SW480 (cell line): ENCODE measurements at regions not wholly inside any gene's neighbourhood (a gene's known extent, or its start where the extent isn't known, plus 50 kb on each side); places are given as distances from the start of the nearest gene placed in this dataset.
"Not testable (repeated sequence)": the region's sequence is repeated elsewhere in the genome, so short reads cannot be mapped to it uniquely, and the experiment has no call there.

Experiments used
- DNase-seq: peaks from one replicate; pipeline ENCODE4 v3.0.0-alpha.2; 2016; ENCODE audit warnings: low spot score

DNA sequence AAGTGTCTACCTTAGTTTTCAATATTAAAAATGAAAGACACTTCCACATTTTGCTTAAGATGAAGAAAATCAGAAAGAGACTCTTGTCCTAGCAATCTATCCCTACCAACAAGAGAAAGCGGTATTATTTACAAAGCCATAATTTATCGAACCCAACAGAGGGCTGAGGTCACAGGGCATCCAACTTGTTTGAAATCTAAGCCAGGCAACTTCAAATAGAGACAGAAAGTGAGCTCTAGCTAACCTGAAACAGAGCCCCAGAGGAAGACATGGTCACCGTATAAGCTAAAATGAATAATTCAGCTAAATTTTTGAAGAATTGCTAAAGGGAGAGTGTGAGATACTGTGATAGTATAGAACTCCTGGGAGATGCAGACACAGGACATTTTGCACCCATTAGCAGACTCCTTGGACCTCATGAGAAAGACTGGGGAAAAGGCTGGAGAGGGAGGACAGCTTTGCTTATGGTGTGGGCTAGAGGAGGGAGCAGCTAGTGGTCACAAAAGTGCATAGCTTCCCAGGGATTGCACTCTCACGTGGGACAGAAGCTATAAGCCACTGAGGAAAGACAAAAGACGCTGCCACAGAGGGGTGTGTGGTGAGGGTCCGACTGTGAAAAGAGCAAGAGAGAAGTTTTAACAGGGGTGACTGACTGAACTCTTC lies 624.2 kb upstream of the GRIN3A start:
- no peak for DNase-seq

DNA sequence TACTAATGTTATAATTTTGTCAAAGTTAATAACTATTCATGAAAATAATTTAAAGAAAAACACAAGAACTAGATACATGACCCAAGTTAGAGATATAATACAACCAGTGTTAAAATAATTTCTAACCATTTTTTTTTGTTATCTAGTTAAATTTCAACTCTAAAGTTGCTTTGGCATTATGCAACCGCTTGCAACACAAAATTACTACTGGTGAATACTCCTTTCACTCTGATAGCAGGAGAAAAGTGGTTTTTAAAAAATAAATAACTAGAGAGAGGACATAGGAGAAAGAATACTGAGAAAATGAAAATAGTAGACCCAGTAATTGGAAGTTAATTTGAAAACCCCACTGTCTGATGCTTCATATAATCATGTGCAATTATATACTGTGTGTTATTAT lies 622.4 kb upstream of the GRIN3A start:
- no peak for DNase-seq

DNA sequence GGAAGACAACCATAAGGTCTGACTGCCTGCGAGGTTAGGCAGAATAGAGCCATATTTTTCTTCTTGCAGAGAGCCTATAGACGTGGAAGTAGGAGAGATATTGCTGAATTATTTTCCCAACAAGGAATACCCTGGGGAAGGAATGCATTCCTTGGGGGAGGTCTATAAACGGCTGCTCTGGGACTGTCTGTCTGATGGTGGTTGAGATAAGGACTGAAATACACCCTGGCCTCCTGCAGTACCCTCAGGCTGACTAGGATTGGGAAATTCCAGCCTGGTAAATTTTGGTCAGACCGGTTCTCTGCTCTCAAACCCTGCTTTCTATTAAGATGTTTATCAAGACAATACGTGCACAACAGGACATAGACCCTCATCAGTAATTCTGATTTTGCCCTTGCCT lies 617.5 kb upstream of the GRIN3A start:
- DNase-seq = no peak

DNA sequence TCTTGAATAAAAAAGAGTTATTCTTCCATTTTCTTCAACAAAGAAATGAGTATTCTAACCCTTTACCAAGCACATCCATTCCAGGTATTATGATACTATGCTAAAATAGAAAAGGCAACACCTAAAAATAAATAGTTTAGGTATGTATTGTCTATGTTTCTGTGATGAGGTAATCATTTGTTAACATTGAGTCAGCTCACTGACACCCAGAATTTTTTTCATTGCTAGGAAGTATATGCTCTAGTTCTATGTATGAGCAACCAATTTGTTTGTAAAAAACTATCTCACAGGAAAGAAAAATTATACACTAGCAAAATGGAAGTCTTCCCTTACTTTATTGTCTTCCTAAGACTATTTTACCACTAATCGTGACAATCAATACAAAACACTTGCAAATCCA lies 615.6 kb upstream of the GRIN3A start:
- DNase-seq = no peak

DNA sequence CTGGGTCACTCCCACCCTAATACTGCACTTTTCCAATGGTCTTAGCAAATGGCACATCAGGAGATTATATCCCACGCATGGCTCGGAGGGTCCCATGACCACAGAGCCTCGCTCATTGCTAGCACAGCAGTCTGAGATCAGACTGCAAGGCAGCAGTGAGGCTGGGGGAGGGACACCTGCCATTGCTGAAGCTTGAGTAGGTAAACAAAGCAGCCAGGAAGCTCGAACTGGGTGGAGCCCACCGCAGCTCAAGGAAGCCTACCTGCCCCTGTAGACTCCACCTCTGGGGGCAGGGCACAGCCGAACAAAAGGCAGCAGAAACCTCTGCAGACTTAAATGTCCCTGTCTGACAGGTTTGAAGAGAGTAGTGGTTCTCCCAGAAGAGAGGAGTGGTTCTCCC lies 599.0 kb upstream of the GRIN3A start:
- not testable (repeated sequence) for DNase-seq

DNA sequence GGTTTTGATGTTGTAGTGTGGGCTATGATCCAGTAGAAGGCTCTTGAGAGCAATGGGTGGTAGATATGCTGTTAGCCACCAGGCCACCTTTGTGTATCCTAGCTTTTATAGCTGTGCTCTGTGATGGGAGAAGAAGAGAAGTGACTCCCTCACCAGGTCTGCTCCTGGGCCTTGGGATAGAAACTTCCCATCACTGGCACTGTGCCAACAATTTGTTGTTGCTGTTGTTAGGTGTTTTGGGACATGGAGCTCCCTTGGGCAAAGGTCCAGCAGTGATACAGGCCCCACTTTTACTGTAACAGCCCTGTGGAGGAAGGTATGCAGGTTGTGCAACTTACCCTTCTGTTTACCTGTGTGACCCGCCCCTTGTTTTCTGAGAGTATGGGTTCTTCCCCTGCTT lies 570.9 kb upstream of the GRIN3A start:
- DNase-seq = no peak

DNA sequence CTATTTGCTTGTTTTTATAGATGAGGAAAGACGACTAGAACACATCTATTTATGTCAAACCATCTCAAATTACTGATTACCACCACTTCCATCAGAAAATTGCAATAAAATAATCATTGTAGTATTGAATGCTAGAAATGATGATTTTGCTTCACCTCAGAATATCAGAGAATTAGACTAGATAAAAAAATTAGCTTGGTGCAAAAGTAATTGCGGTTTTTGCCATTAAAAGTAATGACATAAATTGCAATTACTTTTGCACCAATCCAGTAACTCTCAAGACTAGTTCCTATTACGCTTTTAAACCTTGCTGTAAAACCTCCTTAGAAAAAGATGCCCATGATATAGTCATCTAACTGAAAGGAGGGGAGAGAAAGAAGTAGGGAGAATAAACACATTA lies 556.7 kb upstream of the GRIN3A start:
- no peak for DNase-seq

DNA sequence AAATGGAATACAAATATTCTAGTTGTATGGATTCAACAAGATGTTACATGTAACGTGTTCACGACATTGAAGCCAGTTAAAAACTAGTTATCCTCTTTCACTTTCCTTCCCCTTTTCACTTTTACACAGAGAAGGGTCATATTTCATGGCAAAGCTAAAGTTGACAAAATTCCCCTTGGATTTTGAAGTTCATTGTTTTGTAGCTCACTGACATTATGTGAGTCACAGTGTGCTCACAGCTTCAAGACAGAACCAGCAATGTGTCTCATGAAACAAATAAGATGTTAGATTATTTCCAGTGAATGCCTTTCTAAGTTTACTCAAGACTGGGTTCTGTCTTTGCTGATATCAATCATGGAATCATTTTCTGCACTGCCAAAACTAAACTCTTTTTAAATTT lies 535.5 kb upstream of the GRIN3A start:
- DNase-seq = no peak

DNA sequence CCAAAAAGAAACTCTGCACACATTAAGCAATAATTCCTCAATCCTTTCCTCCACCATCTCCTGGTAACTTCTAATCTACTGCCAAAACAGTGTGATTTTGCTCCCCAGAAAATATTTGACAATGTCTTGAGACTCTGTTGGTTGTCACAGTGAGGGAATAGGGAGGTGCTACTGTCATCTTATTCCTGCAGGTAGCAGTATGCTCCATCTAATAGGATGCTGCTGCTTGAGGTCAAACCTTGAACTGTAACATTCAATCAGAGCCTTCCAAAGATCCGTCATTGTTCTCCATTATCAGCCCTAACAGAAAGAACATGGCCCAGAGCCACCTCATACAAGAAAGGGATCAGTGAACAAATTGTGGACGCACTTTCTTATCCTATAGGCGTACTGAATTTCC lies 514.7 kb upstream of the GRIN3A start:
- DNase-seq = no peak

DNA sequence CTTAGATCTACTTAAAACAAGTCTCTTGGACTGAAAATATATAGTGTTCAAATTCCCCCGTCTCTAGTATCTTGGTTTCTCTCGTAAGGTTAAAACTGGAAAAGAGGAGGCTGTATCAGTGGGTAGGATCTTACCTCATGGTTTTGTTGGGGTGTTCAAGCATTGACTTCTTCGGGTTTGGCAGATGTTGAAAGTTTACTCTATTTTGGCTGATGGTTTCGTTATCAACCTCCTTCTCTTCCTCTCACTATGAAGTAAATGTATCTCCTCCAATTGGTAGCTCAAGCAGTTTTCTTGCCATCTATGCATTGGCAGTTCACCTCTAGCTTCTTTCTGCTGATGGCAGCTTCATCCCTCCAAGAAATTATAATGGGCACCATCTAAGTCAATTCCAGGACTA lies 506.5 kb upstream of the GRIN3A start:
- DNase-seq = no peak

DNA sequence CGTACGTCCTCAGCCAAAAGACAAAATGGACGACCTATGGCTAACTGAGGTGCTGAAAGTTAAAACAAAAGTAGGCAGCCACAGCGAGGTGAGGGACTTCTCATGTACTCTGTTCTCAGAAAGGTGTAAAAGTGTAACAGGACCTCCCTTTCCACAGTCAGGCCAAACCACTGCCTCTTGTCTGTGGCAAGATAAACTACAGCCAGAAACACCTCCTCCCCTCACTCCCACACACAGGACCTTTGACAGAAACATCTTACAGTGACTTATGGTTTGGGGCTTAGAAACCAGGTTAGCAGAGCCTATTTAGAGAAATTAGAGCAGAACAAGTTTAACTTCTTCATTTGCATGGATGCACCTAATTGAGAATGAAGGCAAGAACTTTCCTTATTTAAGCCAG lies 499.1 kb upstream of the GRIN3A start:
- no peak for DNase-seq

DNA sequence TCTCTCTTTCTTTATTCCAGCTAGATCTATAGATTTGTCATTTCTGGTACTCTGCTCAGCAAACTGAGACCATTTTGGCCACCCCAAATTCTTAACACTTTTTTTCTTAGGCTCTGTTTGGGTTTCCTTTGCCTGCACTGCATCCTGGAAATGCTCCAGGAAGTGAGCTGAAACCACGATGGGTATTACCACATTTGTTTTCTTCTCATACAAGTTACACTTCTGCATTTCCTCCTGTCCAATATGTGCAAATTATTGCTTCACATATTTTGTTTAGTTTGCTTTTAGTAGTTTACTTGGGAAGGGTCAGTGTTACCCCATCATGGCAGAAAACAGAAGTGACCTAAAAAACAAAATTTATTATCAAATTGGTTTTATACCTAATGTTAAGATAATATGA lies 498.6 kb upstream of the GRIN3A start:
- DNase-seq = no peak

DNA sequence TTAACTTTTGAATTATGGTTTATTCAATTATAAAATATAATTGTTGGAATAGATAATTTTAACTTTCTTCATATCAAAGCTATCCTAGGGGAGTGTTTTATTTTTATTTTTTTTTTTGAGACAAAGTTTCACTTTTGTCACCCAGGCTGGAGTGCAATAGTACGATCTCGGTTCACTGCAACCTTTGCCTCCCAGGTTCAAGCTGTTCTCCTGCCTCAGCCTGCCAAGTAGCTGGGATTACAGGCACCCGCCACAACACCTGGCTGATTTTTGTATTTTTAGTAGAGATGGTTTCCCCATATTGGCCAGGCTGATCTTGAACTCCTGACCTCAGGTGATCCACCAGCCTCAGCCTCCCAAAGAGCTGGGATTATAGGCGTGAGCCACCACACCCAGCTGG lies 489.0 kb upstream of the GRIN3A start:
- DNase-seq = not testable (repeated sequence)

DNA sequence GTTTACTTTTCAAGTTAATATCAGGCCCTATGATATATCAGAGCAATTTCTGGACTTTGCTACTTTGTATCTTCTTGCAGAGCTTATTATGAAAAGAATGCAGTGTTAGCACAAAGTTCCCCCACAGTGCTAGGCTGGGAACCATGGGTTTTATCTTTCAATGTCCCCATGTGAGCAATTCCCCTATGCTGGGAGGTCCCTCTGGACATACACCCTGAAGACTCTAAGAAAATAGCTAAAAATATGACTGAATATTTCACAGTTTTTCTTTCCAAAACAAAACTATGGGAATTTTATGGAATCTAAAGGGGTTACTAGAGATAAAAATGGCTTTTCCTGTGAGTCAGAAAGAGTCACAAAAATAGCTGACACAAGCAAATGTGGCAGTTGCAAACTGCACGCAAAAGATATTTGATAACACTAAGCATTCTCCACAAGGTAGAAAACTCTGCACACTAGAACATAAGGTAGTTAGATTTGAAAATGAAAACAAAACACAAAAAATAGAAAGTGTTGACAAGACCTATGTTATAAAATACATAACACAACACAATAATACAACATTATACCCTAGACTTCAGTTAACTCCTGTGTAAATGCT lies 487.5 kb upstream of the GRIN3A start:
- DNase-seq = no peak

DNA sequence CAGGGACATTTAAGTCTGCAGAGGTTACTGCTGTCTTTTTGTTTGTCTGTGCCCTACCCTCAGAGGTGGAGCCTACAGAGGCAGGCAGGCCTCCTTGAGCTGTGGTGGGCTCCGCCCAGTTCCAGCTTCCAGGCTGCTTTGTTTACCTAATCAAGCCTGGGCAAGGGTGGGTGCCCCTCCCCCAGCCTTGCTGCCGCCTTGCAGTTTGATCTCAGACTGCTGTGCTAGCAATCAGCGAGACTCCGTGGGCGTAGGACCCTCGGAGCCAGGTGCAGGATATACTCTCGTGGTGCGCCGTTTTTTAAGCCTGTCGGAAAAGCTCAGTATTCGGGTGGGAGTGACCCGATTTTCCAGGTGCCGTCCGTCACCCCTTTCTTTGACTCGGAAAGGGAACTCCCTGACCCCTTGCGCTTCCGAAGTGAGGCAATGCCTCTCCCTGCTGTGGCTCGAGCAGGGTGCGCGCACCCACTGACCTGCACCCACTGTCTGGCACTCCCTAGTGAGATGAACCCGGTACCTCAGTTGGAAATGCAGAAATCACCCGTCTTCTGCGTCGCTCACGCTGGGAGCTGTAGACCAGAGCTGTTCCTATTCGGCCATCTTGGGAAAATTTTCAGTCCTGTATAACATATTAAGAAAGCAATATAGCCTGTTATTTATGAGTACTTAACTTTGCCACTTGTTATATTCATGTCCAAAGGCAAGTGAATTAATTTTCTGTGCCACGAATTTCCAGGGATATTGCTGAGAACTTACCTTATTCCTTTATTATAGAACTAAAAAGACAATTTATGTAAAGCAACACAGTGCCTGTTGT lies 485.1 kb upstream of the GRIN3A start:
- DNase-seq = not testable (repeated sequence)

DNA sequence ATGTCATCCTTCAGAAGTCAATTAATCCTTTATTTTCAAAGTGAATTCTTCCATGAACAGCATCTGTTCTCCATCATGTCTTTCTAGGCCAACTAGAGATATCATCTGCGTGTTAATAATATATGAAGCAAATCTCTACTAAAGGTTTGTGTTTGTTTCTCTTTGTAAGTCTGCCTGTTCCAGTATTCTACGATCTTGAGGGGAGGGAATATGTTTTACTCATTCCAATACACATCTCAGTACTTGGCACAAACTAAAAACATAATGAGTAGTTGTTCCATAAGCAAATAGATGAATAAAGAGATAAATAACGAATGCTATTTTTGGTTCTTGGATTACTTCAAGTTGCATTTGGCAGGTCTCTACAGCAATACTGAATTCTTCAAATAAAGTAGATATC lies 470.7 kb upstream of the GRIN3A start:
- DNase-seq = no peak

DNA sequence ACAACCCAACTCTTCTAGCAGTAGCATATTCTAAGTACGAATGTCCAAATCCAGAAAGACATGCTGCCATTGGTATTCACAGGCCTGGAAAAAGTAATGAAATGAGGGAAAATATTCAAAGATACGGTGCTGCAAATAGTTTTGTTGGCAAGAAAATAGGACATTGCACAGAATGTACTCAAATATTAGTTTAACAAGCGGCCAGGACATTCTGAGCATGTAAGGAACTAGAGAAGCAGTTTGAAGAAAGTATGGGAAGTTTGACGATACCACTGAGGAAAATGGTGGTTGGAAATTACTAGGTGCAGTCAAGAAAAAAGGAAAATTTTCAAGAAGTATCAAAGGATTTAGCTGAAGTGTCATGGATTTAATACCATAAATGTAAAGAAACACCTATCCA lies 468.0 kb upstream of the GRIN3A start:
- DNase-seq = no peak

DNA sequence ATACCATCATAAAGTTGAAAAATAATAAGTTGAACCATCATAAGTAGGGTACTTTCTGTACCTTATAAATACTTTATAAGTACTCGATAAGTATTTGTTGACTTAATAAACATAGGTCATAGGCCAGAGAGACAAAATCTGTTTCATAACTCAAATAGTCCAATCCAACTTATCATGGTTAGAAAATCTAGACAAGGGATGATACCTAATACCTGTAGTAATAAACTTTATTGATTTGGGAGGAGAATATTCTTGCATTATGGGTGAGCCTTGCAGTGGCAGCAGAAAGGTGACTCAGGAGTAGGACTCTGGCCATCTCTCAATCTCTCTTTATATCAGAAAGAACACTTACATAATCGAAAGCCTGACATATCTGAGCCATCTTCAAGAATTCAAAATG lies 466.8 kb upstream of the GRIN3A start:
- no peak for DNase-seq

DNA sequence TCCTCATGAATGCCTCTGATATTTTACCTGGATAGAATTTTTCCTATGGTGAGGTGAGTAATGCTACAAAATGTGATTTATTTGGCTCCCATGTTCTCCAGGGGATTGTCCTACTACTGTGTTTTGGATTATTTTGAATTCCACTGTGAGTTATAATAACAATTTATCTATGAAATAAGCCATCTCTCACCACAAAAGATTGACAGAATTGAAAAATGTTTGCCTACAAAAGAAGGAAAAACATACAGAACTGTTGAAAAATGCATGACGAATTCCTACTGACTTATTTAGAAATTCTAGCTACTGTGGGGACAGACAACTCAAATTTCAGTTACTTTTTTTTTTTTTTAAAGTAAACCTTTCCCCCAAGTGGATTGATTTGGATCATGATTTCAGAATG lies 463.7 kb upstream of the GRIN3A start:
- no peak for DNase-seq

DNA sequence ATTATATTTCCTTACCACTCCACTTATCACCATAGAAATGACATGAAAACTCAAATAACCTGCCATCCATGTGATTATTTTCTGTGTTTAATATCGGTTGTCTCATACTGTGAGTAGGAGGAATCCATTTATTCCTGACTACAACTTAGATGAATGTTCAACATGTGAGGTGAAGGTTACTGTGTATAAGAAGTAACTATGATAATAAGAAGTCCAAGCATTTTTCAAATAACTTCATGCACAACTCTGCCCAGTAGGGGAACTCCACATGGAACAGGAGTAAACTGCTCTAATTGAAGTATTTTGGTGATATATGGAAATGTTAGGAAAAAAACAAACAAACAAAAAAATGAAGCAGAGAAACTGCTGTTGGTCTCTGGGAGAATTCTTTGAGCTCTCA lies 447.5 kb upstream of the GRIN3A start:
- no peak for DNase-seq

DNA sequence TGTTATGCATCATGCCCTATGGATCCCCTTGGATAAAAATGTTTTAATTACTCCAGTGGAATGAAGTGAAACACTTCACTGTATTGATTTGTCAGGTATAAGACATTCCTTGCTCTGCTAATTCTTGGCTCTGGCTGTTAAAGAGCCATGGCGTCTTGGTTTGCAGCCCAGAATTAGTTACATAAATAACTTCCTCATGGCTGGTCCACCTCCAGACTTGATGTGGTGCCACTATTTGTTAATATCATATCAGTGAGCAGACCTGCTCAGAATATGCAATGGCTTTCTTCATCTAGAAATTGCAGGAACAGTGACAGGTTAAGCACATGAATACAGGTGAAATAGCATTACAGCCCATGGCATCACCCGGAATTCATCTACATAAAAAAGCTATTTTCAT lies 446.9 kb upstream of the GRIN3A start:
- DNase-seq = no peak

DNA sequence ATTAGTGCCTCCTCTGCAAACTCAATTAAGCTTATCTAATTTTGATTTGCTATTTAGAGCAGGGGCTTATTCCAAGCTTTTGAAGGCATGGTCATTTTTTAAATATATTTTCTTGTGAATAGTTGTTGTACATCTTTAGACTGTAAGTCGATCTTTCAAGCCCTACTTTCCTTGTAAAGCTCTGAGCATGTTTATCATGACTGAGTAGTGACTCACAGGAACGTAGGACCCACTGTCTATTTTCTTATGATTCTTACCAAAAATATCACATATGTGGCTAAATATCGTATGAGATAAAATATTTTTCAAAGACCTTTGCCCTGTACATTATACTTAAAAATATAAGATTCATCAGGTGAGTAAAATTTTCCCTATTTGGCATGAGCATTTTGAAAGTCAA lies 440.4 kb upstream of the GRIN3A start:
- no peak for DNase-seq

DNA sequence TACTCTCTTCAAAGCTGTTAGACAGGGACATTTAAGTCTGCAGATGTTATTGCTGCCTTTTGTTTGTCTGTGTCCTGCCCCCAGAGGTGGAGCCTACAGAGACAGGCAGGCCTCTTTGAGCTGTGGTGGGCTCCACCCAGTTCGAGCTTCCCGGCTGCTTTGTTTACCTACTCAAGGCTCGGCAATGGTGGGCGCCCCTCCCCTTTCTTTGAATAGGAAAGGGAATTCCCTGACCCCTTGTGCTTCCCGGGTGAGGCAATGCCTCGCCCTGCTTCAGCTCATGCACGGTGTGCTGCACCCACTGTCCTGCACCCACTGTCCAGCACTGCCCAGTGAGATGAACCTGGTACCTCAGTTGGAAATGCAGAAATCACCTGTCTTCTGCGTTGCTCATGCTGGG lies 435.8 kb upstream of the GRIN3A start:
- not testable (repeated sequence) for DNase-seq

DNA sequence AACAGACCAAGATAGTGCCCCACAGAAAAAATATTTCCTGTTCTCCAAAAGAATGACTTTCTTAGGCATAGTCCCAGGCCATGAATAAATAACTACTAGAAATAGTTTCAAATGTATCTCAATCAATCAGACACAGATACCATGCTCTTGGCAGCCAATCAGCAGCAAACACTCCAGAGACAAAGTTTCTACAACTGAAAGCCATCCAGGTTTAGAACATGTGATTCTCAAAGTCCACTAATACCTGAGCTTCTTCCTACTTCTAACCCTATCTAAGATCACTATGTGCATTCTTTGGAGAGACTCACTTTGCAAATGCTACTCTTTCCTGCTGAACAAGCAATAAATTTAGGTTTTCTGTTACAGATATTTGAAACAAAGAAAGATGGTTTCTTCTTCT lies 425.8 kb upstream of the GRIN3A start:
- no peak for DNase-seq
